ENCODE measurements at regions not wholly inside any gene's neighbourhood (a gene's known extent, or its start where the extent isn't known, plus 50 kb on each side); places are given as distances from the start of the nearest gene placed in this dataset.

GRCh38 chr10:89924261-89924660, 222.9 kb downstream of the KIF20B start:
- Histone ChIP-seq H3K9me3 (no peaks in the 10 kb centered on the region), H3K4me3 (no peak overlapping the region), H3K36me3 (ENCODE audit: insufficient read depth in 1 of 2, low read depth in 1 of 2) (no peaks in the 10 kb centered on the region), H3K27ac (no peak overlapping the region), H3K4me1 (no peaks in the 10 kb centered on the region), H3K27me3 (ENCODE audit: insufficient read depth in 3 of 3, low read length in 2 of 3) (no peaks in the 10 kb centered on the region)
- ATAC-seq, result no peak
- intact Hi-C loops (cut with DNase I), result no loop called here
- DNase-seq, result no peak
- WGBS, 3 donors, result 25 to 32% (median 30%) methylated on average over 1 of the region's 1 CpG
- TF ChIP-seq, protein P1, sequence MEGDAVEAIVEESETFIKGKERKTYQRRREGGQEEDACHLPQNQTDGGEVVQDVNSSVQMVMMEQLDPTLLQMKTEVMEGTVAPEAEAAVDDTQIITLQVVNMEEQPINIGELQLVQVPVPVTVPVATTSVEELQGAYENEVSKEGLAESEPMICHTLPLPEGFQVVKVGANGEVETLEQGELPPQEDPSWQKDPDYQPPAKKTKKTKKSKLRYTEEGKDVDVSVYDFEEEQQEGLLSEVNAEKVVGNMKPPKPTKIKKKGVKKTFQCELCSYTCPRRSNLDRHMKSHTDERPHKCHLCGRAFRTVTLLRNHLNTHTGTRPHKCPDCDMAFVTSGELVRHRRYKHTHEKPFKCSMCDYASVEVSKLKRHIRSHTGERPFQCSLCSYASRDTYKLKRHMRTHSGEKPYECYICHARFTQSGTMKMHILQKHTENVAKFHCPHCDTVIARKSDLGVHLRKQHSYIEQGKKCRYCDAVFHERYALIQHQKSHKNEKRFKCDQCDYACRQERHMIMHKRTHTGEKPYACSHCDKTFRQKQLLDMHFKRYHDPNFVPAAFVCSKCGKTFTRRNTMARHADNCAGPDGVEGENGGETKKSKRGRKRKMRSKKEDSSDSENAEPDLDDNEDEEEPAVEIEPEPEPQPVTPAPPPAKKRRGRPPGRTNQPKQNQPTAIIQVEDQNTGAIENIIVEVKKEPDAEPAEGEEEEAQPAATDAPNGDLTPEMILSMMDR (IDR thresholded peaks at IDR 0.05), result no peak

DNA sequence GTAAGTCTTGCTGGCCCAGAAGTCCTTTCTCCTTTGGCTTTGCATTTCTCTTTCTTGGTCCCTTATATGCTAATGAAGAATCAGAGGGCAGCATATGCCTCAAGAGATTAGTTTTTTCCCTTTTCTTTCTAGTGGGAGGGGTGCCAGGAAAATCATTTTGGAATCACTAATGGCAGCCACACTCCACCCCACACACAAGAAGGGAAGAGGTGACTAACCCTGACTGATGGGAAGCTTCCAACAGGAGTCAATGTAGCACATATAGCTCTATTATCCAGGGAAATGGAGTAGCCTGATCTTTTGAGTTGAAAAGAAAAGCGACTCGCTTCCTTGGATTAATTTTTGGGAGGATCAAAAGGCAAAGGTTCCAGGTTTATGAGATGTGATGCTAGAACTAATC, 225.3 kb downstream of the KIF20B start:
- Histone ChIP-seq H3K9me3 (no peaks in the 10 kb centered on the region), H3K27ac (no peak overlapping the region), H3K4me1 (no peaks in the 10 kb centered on the region), H3K36me3 (ENCODE audit: insufficient read depth in 1 of 2, low read depth in 1 of 2) (no peaks in the 10 kb centered on the region), H3K4me3 (no peak overlapping the region), H3K27me3 (ENCODE audit: insufficient read depth in 3 of 3, low read length in 2 of 3) (no peaks in the 10 kb centered on the region)
- intact Hi-C loops (cut with DNase I), result no loop called here
- TF ChIP-seq, protein P1 (IDR thresholded peaks at IDR 0.05), result no peak
- DNase-seq (no peak), ATAC-seq (no peak)
- WGBS, 3 donors, result 87 to 94% (median 90%) methylated on average over 2 of the region's 2 CpGs

GRCh38 chr10:89929282-89930026, 228.1 kb downstream of the KIF20B start:
- ATAC-seq, result no peak
- TF ChIP-seq, protein P1 (IDR thresholded peaks at IDR 0.05), result no peak
- WGBS, 3 donors, result 61 to 67% (median 63%) methylated on average over 8 of the region's 8 CpGs

DNA sequence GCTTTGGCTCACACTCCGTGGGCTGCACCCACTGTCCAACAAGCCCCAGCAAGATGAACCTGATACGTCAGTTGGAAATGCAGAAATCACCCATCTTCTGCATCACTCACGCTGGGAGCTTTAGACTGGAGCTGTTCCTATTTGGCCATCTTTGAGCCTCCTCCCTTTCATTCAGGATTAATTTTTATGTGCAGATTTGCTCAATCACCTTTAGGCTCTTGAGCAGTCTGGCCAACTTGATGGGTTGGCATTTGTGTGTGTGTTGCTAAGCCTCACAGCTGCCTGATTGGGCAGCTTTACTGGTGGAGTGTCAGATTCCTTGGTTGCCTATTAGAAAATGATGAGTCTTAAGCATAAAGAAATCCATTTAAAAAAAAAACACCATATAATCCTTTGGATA, 236.1 kb downstream of the KIF20B start:
- no peaks in the 10 kb centered on the region for H3K27me3 ChIP-seq (ENCODE audit: insufficient read depth in 3 of 3, low read length in 2 of 3)
- intact Hi-C loops (cut with DNase I), result no loop called here
- no peaks in the 10 kb centered on the region for H3K4me1 ChIP-seq
- H3K36me3 ChIP-seq (ENCODE audit: insufficient read depth in 1 of 2, low read depth in 1 of 2), result no peaks in the 10 kb centered on the region
- no peak for ATAC-seq
- no peak for DNase-seq
- H3K4me3 ChIP-seq, result no peak overlapping the region
- H3K9me3 ChIP-seq, result no peaks in the 10 kb centered on the region
- TF ChIP-seq, protein P1 (IDR thresholded peaks at IDR 0.05), result no peak
- H3K27ac ChIP-seq, result no peak overlapping the region
- 82 to 87% (median 85%) methylated on average over 3 of the region's 3 CpGs for WGBS, 3 donors

More at GRCh38 chr10:89929282-89930026, 228.1 kb downstream of the KIF20B start:
- Histone ChIP-seq H3K9me3 (no peaks in the 10 kb centered on the region), H3K4me1 (no peaks in the 10 kb centered on the region), H3K27ac (no peak overlapping the region), H3K4me3 (no peak overlapping the region), H3K27me3 (ENCODE audit: insufficient read depth in 3 of 3, low read length in 2 of 3) (no peaks in the 10 kb centered on the region), H3K36me3 (ENCODE audit: insufficient read depth in 1 of 2, low read depth in 1 of 2) (no peaks in the 10 kb centered on the region)
- intact Hi-C loops (cut with DNase I), result no loop called here
- no peak for DNase-seq

GRCh38 chr10:89940076-89940475, 238.7 kb downstream of the KIF20B start:
- TF ChIP-seq, protein P1 (IDR thresholded peaks at IDR 0.05), result no peak
- ATAC-seq, result no peak
- no peaks in the 10 kb centered on the region for H3K36me3 ChIP-seq (ENCODE audit: insufficient read depth in 1 of 2, low read depth in 1 of 2)
- H3K9me3 ChIP-seq, result no peaks in the 10 kb centered on the region
- H3K4me1 ChIP-seq, result no peaks in the 10 kb centered on the region
- 72 to 92% (median 80%) methylated on average over 1 of the region's 1 CpG for WGBS, 3 donors
- no peak overlapping the region for H3K27ac ChIP-seq
- H3K4me3 ChIP-seq, result no peak overlapping the region
- DNase-seq, result no peak
- intact Hi-C loops (cut with DNase I), result no loop called here
- H3K27me3 ChIP-seq (ENCODE audit: insufficient read depth in 3 of 3, low read length in 2 of 3), result no peaks in the 10 kb centered on the region
